ENCODE measurements at regions not wholly inside any gene's neighbourhood (a gene's known extent, or its start where the extent isn't known, plus 50 kb on each side); places are given as distances from the start of the nearest gene placed in this dataset.

DNA sequence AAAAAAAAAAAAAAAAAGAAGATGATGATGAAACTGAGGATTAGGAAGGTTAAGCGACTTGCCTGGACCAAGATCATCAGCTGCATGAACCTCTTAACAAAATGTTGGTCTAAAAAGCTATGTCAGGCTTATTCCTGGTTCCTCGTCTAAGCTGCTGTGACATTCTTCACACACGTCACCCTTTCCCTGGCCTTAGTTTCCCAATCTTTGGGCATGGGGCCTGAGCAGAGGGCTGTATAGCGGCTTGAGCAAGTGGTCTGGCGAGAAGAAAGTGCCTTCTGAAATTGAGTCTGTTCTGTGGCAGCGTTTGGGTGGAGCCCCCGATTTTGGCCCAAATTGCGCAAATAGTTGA, 58.7 kb upstream of the CCND2 start:
- no peak for DNase-seq (ENCODE audit: low read depth, low spot score)
- TF ChIP-seq ZNF274 (IDR thresholded peaks at IDR 0.05; ENCODE audit: low read depth, low read length) (no peak), YY1 (IDR thresholded peaks at IDR 0.05; ENCODE audit: insufficient read depth, insufficient read length) (no peak), SUZ12 (IDR thresholded peaks at IDR 0.05; ENCODE audit: extremely low read depth, insufficient read depth, insufficient read length) (no peak)
- no peak overlapping the region for H3K4me3 ChIP-seq (ENCODE audit: insufficient read length, low read depth)
- H3K36me3 ChIP-seq (ENCODE audit: insufficient read depth, insufficient read length, low read length), result no peaks in the 10 kb centered on the region
- no peak overlapping the region for H3K9ac ChIP-seq (ENCODE audit: insufficient read length, low read depth)
- peaks cover 14% of the 10 kb centered on the region for H3K9me3 ChIP-seq (ENCODE audit: insufficient read depth, low read length)
- no peaks in the 10 kb centered on the region for H3K27me3 ChIP-seq (ENCODE audit: insufficient read depth, insufficient read length)
- no peaks in the 10 kb centered on the region for H3K4me1 ChIP-seq (ENCODE audit: insufficient read depth, insufficient read length)

DNA sequence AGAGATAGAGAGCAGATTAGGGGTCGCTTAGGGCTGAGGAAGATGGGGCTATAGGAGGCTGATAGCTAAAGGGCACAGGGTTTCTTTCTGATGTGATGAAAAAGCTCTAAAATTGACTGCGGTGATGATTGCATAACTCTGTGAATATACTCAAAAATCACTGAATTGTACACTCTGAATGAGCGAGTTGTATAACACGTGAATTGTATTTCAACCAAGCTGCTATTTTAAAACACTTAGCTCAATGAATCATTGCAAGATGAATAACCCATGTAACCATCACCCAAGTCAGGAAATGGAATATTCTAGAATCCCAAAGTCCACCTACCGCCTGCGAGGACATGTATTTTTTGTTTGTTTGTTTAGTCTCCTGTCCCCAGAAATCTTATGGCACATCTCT, 60.1 kb upstream of the CCND2 start:
- no peak for DNase-seq (ENCODE audit: low read depth, low spot score)
- H3K4me1 ChIP-seq (ENCODE audit: insufficient read depth, insufficient read length), result no peaks in the 10 kb centered on the region
- H3K27me3 ChIP-seq (ENCODE audit: insufficient read depth, insufficient read length), result peaks cover 2% of the 10 kb centered on the region
- no peak overlapping the region for H3K4me3 ChIP-seq (ENCODE audit: insufficient read length, low read depth)
- no peak for TF ChIP-seq YY1 (IDR thresholded peaks at IDR 0.05; ENCODE audit: insufficient read depth, insufficient read length)
- no peak for TF ChIP-seq ZNF274 (IDR thresholded peaks at IDR 0.05; ENCODE audit: low read depth, low read length)
- no peak for TF ChIP-seq SUZ12 (IDR thresholded peaks at IDR 0.05; ENCODE audit: extremely low read depth, insufficient read depth, insufficient read length)
- no peak overlapping the region for H3K9ac ChIP-seq (ENCODE audit: insufficient read length, low read depth)
- H3K9me3 ChIP-seq (ENCODE audit: insufficient read depth, low read length), result peaks cover 7% of the 10 kb centered on the region
- no peaks in the 10 kb centered on the region for H3K36me3 ChIP-seq (ENCODE audit: insufficient read depth, insufficient read length, low read length)

DNA sequence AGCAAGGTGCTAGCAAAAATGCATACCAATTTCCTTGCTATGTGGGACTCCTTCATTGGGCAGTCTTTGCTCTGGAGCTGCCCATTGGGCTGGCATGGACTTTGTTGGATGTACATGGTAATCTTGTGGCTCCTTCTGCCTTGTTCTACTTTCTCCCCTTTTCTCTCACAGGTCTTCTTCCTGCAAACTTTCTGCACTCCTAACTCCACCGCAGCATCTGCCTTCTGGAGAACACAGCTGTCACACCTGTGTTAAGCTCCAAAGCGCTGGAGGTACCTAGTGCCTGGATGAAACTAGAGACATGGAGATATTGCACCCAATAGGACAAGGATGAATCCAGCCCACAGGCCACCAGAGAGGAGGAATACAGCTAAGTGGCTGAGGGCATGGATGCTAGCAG, 60.7 kb upstream of the CCND2 start:
- H3K9me3 ChIP-seq (ENCODE audit: insufficient read depth, low read length), result 0 out of 2 replicates have a peak, but pooled peaks cover under 1% of the 10 kb centered on the region
- no peak overlapping the region for H3K4me3 ChIP-seq (ENCODE audit: insufficient read length, low read depth)
- TF ChIP-seq SUZ12 (IDR thresholded peaks at IDR 0.05; ENCODE audit: extremely low read depth, insufficient read depth, insufficient read length), result no peak
- no peak for TF ChIP-seq YY1 (IDR thresholded peaks at IDR 0.05; ENCODE audit: insufficient read depth, insufficient read length)
- TF ChIP-seq ZNF274 (IDR thresholded peaks at IDR 0.05; ENCODE audit: low read depth, low read length), result no peak
- no peaks in the 10 kb centered on the region for H3K4me1 ChIP-seq (ENCODE audit: insufficient read depth, insufficient read length)
- H3K9ac ChIP-seq (ENCODE audit: insufficient read length, low read depth), result no peak overlapping the region
- no peaks in the 10 kb centered on the region for H3K36me3 ChIP-seq (ENCODE audit: insufficient read depth, insufficient read length, low read length)
- no peak for DNase-seq (ENCODE audit: low read depth, low spot score)
- peaks cover 2% of the 10 kb centered on the region for H3K27me3 ChIP-seq (ENCODE audit: insufficient read depth, insufficient read length)

DNA sequence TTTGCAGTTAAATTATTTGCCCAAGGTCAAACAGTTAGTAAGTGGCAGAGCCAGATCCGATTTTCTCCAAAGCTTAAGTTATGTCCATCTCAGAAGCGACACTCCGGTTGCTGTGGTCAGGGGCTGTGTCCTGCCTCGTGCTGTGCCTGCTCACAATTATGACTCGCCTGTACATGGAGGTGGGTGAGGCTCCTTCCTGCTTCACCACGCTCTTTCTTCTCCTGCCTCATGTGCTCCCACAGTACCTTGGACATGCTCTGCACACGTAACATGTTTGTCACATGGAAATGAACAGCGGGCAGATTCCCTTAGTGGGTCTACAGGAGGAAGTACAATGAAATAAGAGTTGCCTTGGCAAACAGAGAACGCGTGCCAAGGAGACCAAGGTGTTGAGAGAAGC, 62.2 kb upstream of the CCND2 start:
- H3K9ac ChIP-seq (ENCODE audit: insufficient read length, low read depth), result no peak overlapping the region
- H3K4me1 ChIP-seq (ENCODE audit: insufficient read depth, insufficient read length), result no peaks in the 10 kb centered on the region
- no peak for DNase-seq (ENCODE audit: low read depth, low spot score)
- TF ChIP-seq SUZ12 (IDR thresholded peaks at IDR 0.05; ENCODE audit: extremely low read depth, insufficient read depth, insufficient read length) (no peak), ZNF274 (IDR thresholded peaks at IDR 0.05; ENCODE audit: low read depth, low read length) (no peak), YY1 (IDR thresholded peaks at IDR 0.05; ENCODE audit: insufficient read depth, insufficient read length) (no peak)
- no peaks in the 10 kb centered on the region for H3K36me3 ChIP-seq (ENCODE audit: insufficient read depth, insufficient read length, low read length)
- no peaks in the 10 kb centered on the region for H3K9me3 ChIP-seq (ENCODE audit: insufficient read depth, low read length)
- H3K4me3 ChIP-seq (ENCODE audit: insufficient read length, low read depth), result no peak overlapping the region
- H3K27me3 ChIP-seq (ENCODE audit: insufficient read depth, insufficient read length), result peaks cover 2% of the 10 kb centered on the region

DNA sequence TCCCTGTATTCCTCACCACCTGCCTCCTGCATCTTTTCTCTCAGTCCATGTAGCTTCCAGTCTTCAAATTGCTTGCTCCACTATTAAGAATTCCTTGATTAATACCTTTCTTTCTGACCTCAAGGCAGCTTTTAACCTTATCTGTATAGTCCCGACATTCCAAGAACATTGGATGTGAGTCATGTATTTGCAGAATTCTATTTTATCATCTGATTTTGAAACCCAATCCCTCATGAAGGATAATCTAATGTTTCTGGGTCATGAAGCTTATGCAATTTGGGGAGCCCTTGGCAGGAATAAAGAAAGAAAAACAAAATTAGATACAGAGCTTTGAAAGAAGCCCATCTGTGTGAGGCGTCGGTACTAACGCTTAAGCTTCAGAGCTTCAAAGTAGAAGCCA, 63.4 kb upstream of the CCND2 start:
- Histone ChIP-seq H3K9ac (ENCODE audit: insufficient read length, low read depth) (no peak overlapping the region), H3K4me1 (ENCODE audit: insufficient read depth, insufficient read length) (no peaks in the 10 kb centered on the region), H3K9me3 (ENCODE audit: insufficient read depth, low read length) (no peaks in the 10 kb centered on the region), H3K27me3 (ENCODE audit: insufficient read depth, insufficient read length) (peaks cover 2% of the 10 kb centered on the region), H3K36me3 (ENCODE audit: insufficient read depth, insufficient read length, low read length) (no peaks in the 10 kb centered on the region), H3K4me3 (ENCODE audit: insufficient read length, low read depth) (no peak overlapping the region)
- no peak for DNase-seq (ENCODE audit: low read depth, low spot score)
- TF ChIP-seq ZNF274 (IDR thresholded peaks at IDR 0.05; ENCODE audit: low read depth, low read length), result no peak
- no peak for TF ChIP-seq YY1 (IDR thresholded peaks at IDR 0.05; ENCODE audit: insufficient read depth, insufficient read length)
- TF ChIP-seq SUZ12 (IDR thresholded peaks at IDR 0.05; ENCODE audit: extremely low read depth, insufficient read depth, insufficient read length), result no peak

DNA sequence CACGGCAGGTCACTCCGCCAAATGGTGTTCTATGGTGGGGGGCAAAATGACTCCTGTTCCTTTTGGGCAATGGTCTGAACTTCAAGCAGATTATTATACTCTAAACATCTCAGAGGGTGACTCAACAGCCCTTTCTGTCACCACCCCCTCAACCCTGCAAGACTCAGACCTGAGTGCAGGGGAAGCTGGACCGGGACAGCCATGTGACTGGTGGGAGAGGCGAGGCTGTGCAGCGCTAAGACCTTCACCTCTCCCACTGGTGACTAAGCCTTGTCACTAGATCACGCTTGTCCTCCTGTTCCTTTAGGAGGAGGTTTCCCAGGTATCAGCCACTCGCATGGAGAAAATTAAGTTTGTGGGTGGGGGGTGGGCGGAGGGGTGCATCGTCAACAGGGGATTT, 67.1 kb upstream of the CCND2 start:
- no peaks in the 10 kb centered on the region for H3K9me3 ChIP-seq (ENCODE audit: insufficient read depth, low read length)
- DNase-seq (ENCODE audit: low read depth, low spot score), result no peak
- no peak overlapping the region for H3K9ac ChIP-seq (ENCODE audit: insufficient read length, low read depth)
- H3K27me3 ChIP-seq (ENCODE audit: insufficient read depth, insufficient read length), result peaks cover 2% of the 10 kb centered on the region
- no peak overlapping the region for H3K4me3 ChIP-seq (ENCODE audit: insufficient read length, low read depth)
- H3K36me3 ChIP-seq (ENCODE audit: insufficient read depth, insufficient read length, low read length), result no peaks in the 10 kb centered on the region
- H3K4me1 ChIP-seq (ENCODE audit: insufficient read depth, insufficient read length), result peaks cover under 1% of the 10 kb centered on the region
- TF ChIP-seq SUZ12 (IDR thresholded peaks at IDR 0.05; ENCODE audit: extremely low read depth, insufficient read depth, insufficient read length) (no peak), YY1 (IDR thresholded peaks at IDR 0.05; ENCODE audit: insufficient read depth, insufficient read length) (no peak), ZNF274 (IDR thresholded peaks at IDR 0.05; ENCODE audit: low read depth, low read length) (no peak)

DNA sequence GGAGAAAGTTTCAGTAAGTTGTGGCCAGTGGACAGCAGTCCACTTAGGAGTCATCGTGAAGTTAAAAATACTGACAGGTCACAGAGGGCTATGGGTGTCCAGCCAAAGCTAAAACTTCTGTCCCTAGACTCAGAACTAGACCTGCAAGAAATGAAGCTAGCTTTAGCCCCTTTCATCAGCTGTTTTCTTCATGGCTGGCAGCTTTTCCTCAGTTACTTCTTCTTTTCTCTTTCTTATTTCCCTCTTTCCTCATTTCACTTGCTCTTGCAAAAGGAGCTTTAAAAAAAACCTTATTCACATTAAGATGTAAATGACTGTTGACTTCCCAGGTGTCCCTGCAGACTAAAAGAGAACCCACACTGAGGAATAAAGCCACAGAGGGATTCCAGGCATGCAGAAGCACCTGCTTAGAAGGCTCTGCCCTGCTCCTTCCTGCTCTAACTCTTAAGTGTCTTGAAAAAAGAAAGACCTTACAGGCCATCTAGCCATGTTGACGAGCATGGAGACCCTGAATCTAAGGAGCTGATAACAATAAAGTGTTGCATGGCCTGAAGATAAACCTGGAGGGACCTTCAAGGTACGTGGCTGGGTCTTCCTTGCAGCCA, 69.7 kb upstream of the CCND2 start:
- no peak overlapping the region for H3K9ac ChIP-seq (ENCODE audit: insufficient read length, low read depth)
- H3K4me1 ChIP-seq (ENCODE audit: insufficient read depth, insufficient read length), result peaks cover 5% of the 10 kb centered on the region

More for the DNA sequence above, 69.7 kb upstream of the CCND2 start:
- peak; percentile 93 for DNase-seq (ENCODE audit: low read depth, low spot score)
- Histone ChIP-seq H3K9me3 (ENCODE audit: insufficient read depth, low read length) (no peaks in the 10 kb centered on the region), H3K36me3 (ENCODE audit: insufficient read depth, insufficient read length, low read length) (no peaks in the 10 kb centered on the region), H3K27me3 (ENCODE audit: insufficient read depth, insufficient read length) (peaks cover 2% of the 10 kb centered on the region), H3K4me3 (ENCODE audit: insufficient read length, low read depth) (no peak overlapping the region)
- TF ChIP-seq ZNF274 (IDR thresholded peaks at IDR 0.05; ENCODE audit: low read depth, low read length), result no peak
- no peak for TF ChIP-seq YY1 (IDR thresholded peaks at IDR 0.05; ENCODE audit: insufficient read depth, insufficient read length)
- TF ChIP-seq SUZ12 (IDR thresholded peaks at IDR 0.05; ENCODE audit: extremely low read depth, insufficient read depth, insufficient read length), result no peak
